Panc1 (cell line): ENCODE measurements at regions not wholly inside any gene's neighbourhood (a gene's known extent, or its start where the extent isn't known, plus 50 kb on each side); places are given as distances from the start of the nearest gene placed in this dataset.

Experiments
- ATAC-seq: fragments of 200-7000 bp; cut with Tn5 transposase; 2 replicates; pipeline ENCODE4 v1.9.1; 2020; ENCODE audit warnings: mild to moderate bottlenecking, moderate library complexity
- BruUV-seq: library from RNA; stranded (reverse); fragments of 400-500 nt; replicated peaks from 2 replicates; lab custom pipeline; 2021; lab: Mats Ljungman, UMichigan
- CTCF ChIA-PET: fragments of 300-600 bp; sonication (Branson Sonifier 250); formaldehyde crosslinking; loops from one replicate; lab custom pipeline; 2022; ENCODE audit warnings: antibody characterized with exemption; lab: Charles Lee
- POLR2A ChIA-PET: fragments of 300-600 bp; sonication (Branson Sonifier 250); formaldehyde crosslinking; loops from one replicate; lab custom pipeline; 2022; ENCODE audit warnings: antibody characterized with exemption; lab: Charles Lee
- DNase-seq: peaks from one replicate; pipeline ENCODE4 v3.0.0-alpha.2; 2010; ENCODE audit warnings: low read depth, low spot score
- H3K27ac ChIP-seq: 2 replicates; pipeline ENCODE4 v1.5.1; 2011; ENCODE audit warnings: mild to moderate bottlenecking, low read length, inconsistent platforms
- H3K27me3 ChIP-seq: fragments of 200-500 bp; sonication (Bioruptor generic); 2 replicates; pipeline ENCODE4 v1.6.0; 2014; ENCODE audit warnings: low read length, inconsistent platforms; ENCODE audit not compliant: control insufficient read depth, insufficient read depth
- H3K36me3 ChIP-seq: fragments of 200-500 bp; sonication (Bioruptor generic); 2 replicates; pipeline ENCODE4 v1.5.1; 2014; ENCODE audit warnings: inconsistent platforms, mild to moderate bottlenecking, low read length, moderate library complexity; ENCODE audit not compliant: control insufficient read depth, insufficient read depth
- H3K4me1 ChIP-seq: 2 replicates; pipeline ENCODE4 v1.5.1; 2011; ENCODE audit warnings: inconsistent platforms, mild to moderate bottlenecking, low read length, moderate library complexity; ENCODE audit not compliant: control insufficient read depth, insufficient read depth
- H3K4me3 ChIP-seq, 2 experiments: 2 replicates each; pipeline ENCODE4 v1.5.1; 2011 to 2012; ENCODE audit warnings: low read depth in 2 of 2, low read length in 2 of 2, mild to moderate bottlenecking in 2 of 2, inconsistent platforms in 1 of 2, moderate library complexity in 1 of 2
- H3K9me3 ChIP-seq: fragments of 200-500 bp; sonication (Bioruptor generic); 2 replicates; pipeline ENCODE4 v1.5.1; 2014; ENCODE audit warnings: low read depth, mild to moderate bottlenecking, inconsistent platforms, low read length, moderate library complexity; ENCODE audit not compliant: control insufficient read depth, insufficient read depth
- POLR2AphosphoS5 ChIP-seq: IDR thresholded peaks from 2 replicates; pipeline ENCODE4 v1.6.1; 2012; ENCODE audit warnings: mild to moderate bottlenecking, low read depth, low read length, moderate library complexity
- SIN3A ChIP-seq: IDR thresholded peaks from 2 replicates; pipeline ENCODE4 v1.6.1; 2012; ENCODE audit warnings: low read depth, mild to moderate bottlenecking, low read length, moderate library complexity, borderline replicate concordance; ENCODE audit not compliant: insufficient read depth
- TCF7L2 ChIP-seq: IDR thresholded peaks from 2 replicates; pipeline ENCODE4 v1.6.1; 2011; ENCODE audit warnings: mild to moderate bottlenecking, low read depth, low read length, inconsistent platforms
- in situ Hi-C: cut with HindIII; loops from 2 replicates; pipeline ENCODE4 v1.10.0; 2016; ENCODE audit warnings: low sequenced_read_pairs, low pct_unique_long_range_greater_than_20kb
- intact Hi-C: fragments of 100-400 bp; cut with micrococcal nuclease; formaldehyde crosslinking; loops from one replicate; pipeline ENCODE4 v1.10.0; 2022; ENCODE audit not compliant: unreplicated experiment
- TF ChIP-seq, protein P1 (sequence below), 2 experiments: IDR thresholded peaks; 2 replicates each; pipeline ENCODE4 v1.6.1; 2011 to 2012; ENCODE audit warnings: low read depth in 2 of 2, control low read depth in 1 of 2, low read length in 1 of 2, mild to moderate bottlenecking in 1 of 2, moderate library complexity in 1 of 2; ENCODE audit not compliant: insufficient read depth in 1 of 2
- TF ChIP-seq, protein P2 (sequence below): fragments of 450-650 bp; IDR thresholded peaks from 2 replicates; pipeline ENCODE4 v1.5.1; 2017; ENCODE audit warnings: mild to moderate bottlenecking

DNA sequence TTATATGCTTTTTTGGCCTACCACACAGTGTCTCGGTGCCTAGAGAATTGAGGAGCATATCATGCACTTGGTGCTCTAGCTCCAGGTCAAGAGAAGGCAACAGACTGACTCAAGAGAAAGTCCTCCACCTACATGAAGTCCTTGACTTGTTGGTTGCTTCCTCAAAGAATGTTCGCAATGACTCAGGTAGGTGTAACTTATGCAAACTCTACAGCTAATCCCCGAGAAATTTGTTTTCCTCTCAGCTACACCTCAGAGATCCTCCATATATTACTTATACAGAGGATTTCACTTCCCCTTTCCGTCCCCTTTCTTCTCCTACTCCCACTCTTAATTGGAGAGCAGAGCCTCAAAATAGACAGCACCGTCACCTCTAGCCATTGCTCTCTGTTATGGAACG is 1013.1 kb downstream of the KCNMA1 start:
- DNase-seq (no peak), ATAC-seq (no peak)
- Histone ChIP-seq H3K27me3 (peaks cover 5% of the 10 kb centered on the region; the same call in 1 of the 2 replicates), H3K36me3 (no peaks in the 10 kb centered on the region), H3K9me3 (no peaks in the 10 kb centered on the region), H3K4me1 (no peaks in the 10 kb centered on the region), H3K27ac (no peak overlapping the region), H3K4me3 (no peak overlapping the region)
- in situ Hi-C loops (no loop called here), intact Hi-C loops (no loop called here)
- no TSS peak for BruUV-seq
- TF ChIP-seq, protein P1, sequence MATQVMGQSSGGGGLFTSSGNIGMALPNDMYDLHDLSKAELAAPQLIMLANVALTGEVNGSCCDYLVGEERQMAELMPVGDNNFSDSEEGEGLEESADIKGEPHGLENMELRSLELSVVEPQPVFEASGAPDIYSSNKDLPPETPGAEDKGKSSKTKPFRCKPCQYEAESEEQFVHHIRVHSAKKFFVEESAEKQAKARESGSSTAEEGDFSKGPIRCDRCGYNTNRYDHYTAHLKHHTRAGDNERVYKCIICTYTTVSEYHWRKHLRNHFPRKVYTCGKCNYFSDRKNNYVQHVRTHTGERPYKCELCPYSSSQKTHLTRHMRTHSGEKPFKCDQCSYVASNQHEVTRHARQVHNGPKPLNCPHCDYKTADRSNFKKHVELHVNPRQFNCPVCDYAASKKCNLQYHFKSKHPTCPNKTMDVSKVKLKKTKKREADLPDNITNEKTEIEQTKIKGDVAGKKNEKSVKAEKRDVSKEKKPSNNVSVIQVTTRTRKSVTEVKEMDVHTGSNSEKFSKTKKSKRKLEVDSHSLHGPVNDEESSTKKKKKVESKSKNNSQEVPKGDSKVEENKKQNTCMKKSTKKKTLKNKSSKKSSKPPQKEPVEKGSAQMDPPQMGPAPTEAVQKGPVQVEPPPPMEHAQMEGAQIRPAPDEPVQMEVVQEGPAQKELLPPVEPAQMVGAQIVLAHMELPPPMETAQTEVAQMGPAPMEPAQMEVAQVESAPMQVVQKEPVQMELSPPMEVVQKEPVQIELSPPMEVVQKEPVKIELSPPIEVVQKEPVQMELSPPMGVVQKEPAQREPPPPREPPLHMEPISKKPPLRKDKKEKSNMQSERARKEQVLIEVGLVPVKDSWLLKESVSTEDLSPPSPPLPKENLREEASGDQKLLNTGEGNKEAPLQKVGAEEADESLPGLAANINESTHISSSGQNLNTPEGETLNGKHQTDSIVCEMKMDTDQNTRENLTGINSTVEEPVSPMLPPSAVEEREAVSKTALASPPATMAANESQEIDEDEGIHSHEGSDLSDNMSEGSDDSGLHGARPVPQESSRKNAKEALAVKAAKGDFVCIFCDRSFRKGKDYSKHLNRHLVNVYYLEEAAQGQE (IDR thresholded peaks at IDR 0.05; ENCODE audit: insufficient read depth in 1 of 2, low read depth in 2 of 2, low read length in 1 of 2) = no peak
- no peak for TF ChIP-seq SIN3A
- no peak for TF ChIP-seq POLR2AphosphoS5
- no peak for TF ChIP-seq TCF7L2
- TF ChIP-seq, protein P2, sequence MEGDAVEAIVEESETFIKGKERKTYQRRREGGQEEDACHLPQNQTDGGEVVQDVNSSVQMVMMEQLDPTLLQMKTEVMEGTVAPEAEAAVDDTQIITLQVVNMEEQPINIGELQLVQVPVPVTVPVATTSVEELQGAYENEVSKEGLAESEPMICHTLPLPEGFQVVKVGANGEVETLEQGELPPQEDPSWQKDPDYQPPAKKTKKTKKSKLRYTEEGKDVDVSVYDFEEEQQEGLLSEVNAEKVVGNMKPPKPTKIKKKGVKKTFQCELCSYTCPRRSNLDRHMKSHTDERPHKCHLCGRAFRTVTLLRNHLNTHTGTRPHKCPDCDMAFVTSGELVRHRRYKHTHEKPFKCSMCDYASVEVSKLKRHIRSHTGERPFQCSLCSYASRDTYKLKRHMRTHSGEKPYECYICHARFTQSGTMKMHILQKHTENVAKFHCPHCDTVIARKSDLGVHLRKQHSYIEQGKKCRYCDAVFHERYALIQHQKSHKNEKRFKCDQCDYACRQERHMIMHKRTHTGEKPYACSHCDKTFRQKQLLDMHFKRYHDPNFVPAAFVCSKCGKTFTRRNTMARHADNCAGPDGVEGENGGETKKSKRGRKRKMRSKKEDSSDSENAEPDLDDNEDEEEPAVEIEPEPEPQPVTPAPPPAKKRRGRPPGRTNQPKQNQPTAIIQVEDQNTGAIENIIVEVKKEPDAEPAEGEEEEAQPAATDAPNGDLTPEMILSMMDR = no peak
- CTCF ChIA-PET = no interaction called here
- POLR2A ChIA-PET = no interaction called here

GRCh38 chr10:76621886-76622620 is 1015.6 kb downstream of the KCNMA1 start:
- no TSS peak for BruUV-seq
- POLR2A ChIA-PET = no interaction called here

More at GRCh38 chr10:76621886-76622620, 1015.6 kb downstream of the KCNMA1 start:
- intact Hi-C loops = no loop called here
- no peak overlapping the region for H3K27ac ChIP-seq
- ATAC-seq (no peak), DNase-seq (no peak)
- CTCF ChIA-PET = no interaction called here
- peaks cover 3% of the 10 kb centered on the region; the same call in 1 of the 2 replicates for H3K27me3 ChIP-seq
- in situ Hi-C loops = no loop called here
- TF ChIP-seq TCF7L2 (no peak), POLR2AphosphoS5 (no peak), SIN3A (no peak)
- TF ChIP-seq, protein P1 (IDR thresholded peaks at IDR 0.05; ENCODE audit: insufficient read depth in 1 of 2, low read depth in 2 of 2, low read length in 1 of 2) = no peak
- TF ChIP-seq, protein P2 = no peak
- no peaks in the 10 kb centered on the region for H3K36me3 ChIP-seq
- H3K4me3 ChIP-seq = no peak overlapping the region
- no peaks in the 10 kb centered on the region for H3K4me1 ChIP-seq
- H3K9me3 ChIP-seq = no peaks in the 10 kb centered on the region
